ENCODE measurements at regions not wholly inside any gene's neighbourhood (a gene's known extent, or its start where the extent isn't known, plus 50 kb on each side); places are given as distances from the start of the nearest gene placed in this dataset.

GRCh38 chr10:10828623-10829022 lies 189.0 kb upstream of the CELF2 start:
- no peaks in the 10 kb centered on the region for H3K27me3 ChIP-seq (ENCODE audit: control insufficient read depth, insufficient read depth, low read length)
- ChIA-PET POLR2A (ENCODE audit: unreplicated experiment) (no interaction called here), CTCF (no interaction called here)
- no peak overlapping the region; the same call in 1 of the 2 replicates for H3K27ac ChIP-seq (ENCODE audit: insufficient read depth, low read length)
- H4K8ac ChIP-seq (ENCODE audit: low read depth in 2 of 2, low read length in 2 of 2): no peak overlapping the region
- H2BK20ac ChIP-seq (ENCODE audit: low read depth, low read length): 0 out of 2 replicates have a peak overlapping the region, but pooled peaks have one; percentile 14
- no peak overlapping the region for H3K14ac ChIP-seq (replicated peaks; ENCODE audit: low read depth, low read length)
- H2AK5ac ChIP-seq (ENCODE audit: low read depth, low read length): peak overlapping the region; percentile 61
- no peak overlapping the region for H3K4me3 ChIP-seq (ENCODE audit: insufficient read depth, low read depth, low read length)
- H4K20me1 ChIP-seq (ENCODE audit: insufficient read depth, low read length): no peaks in the 10 kb centered on the region
- no peaks in the 10 kb centered on the region for H3K36me3 ChIP-seq (ENCODE audit: control insufficient read depth, insufficient read depth, low read length)
- no peaks in the 10 kb centered on the region for H3K79me1 ChIP-seq (ENCODE audit: low read depth in 1 of 2, low read length in 2 of 2)
- H3K9me1 ChIP-seq (ENCODE audit: insufficient read depth, low read length): peaks cover 10% of the 10 kb centered on the region
- H4K5ac ChIP-seq (ENCODE audit: low read depth, low read length): no peak overlapping the region
- H3K56ac ChIP-seq (ENCODE audit: extremely low read depth, insufficient read depth, low read length): no peak overlapping the region
- H2BK5ac ChIP-seq (ENCODE audit: low read depth, low read length, poor library complexity, severe bottlenecking): peak overlapping the region; percentile 87
- intact Hi-C loops (cut with micrococcal nuclease): loop anchor here (5.0 kb wide), 1 partner anchor 41 kb away; no protein-coding TSS in a partner anchor
- H2AK9ac ChIP-seq (replicated peaks; ENCODE audit: low read depth, low read length, poor library complexity): no peak overlapping the region
- peaks cover 13% of the 10 kb centered on the region for H3K4me1 ChIP-seq (ENCODE audit: control insufficient read depth, insufficient read depth, low read length)
- H3K4me2 ChIP-seq (ENCODE audit: low read depth, low read length): no peak overlapping the region
- in situ Hi-C loops (cut with MboI; ENCODE audit: low sequenced_read_pairs): no loop called here
- H3K9me3 ChIP-seq (ENCODE audit: control insufficient read depth, insufficient read depth, low read length): no peaks in the 10 kb centered on the region
- TF ChIP-seq BHLHE40 (IDR thresholded peaks at IDR 0.05; ENCODE audit: low read depth, low read length) (no peak), POLR2A (IDR thresholded peaks at IDR 0.05; ENCODE audit: low read depth, low read length) (no peak)
- H2BK15ac ChIP-seq (ENCODE audit: low read depth, low read length): no peak overlapping the region; the same call in 2 of the 3 replicates
- peak; percentile 34 for DNase-seq
- H2BK120ac ChIP-seq (ENCODE audit: low read depth, low read length): peak overlapping the region; percentile 53; the same call in 1 of the 2 replicates
- peak overlapping the region; percentile 38; the same call in 1 of the 2 replicates for H4K91ac ChIP-seq (ENCODE audit: insufficient read depth, low read depth, low read length)
- BruUV-seq (replicated peaks): no TSS peak
- peak; percentile 56 for ATAC-seq (ENCODE audit: low read depth)
- no peak overlapping the region for H3K23ac ChIP-seq (ENCODE audit: low read depth, low read length)
- H3K18ac ChIP-seq (ENCODE audit: low read depth, low read length): no peak overlapping the region
- no peak overlapping the region for H2AFZ ChIP-seq (replicated peaks; ENCODE audit: low read length, poor library complexity)
- H3K9ac ChIP-seq (ENCODE audit: low read depth, low read length): no peak overlapping the region
- dilution Hi-C loops (cut with HindIII; ENCODE audit: low sequenced_read_pairs, unreplicated experiment): no loop called here
- H3K4ac ChIP-seq (ENCODE audit: low read depth, low read length): no peak overlapping the region

Measured in IMR-90 (cell line).